ENCODE measurements at regions not wholly inside any gene's neighbourhood (a gene's known extent, or its start where the extent isn't known, plus 50 kb on each side); places are given as distances from the start of the nearest gene placed in this dataset.

- H4K20me1 ChIP-seq (replicated peaks; ENCODE audit: control insufficient read depth, insufficient read depth, low read length): no peaks in the 10 kb centered on the region
- ChIA-PET POLR2A (interaction anchor here (0.9 kb wide), 1 partner anchor 8 kb away, joined by 3 read pairs; no protein-coding TSS in a partner anchor), CTCF (ENCODE audit: low intra/inter-chr PET ratio) (no interaction called here)
- no peak overlapping the region for H2AFZ ChIP-seq (ENCODE audit: low read depth, low read length)
- H3K4me1 ChIP-seq (replicated peaks in 1 of 2; ENCODE audit: control insufficient read depth in 2 of 2, insufficient read depth in 2 of 2, low read length in 2 of 2): peaks cover 0 to 5% of the 10 kb centered on the region in 2 experiments; a peak in 2 of 5 replicates
- H3K27me3 ChIP-seq (ENCODE audit: control insufficient read depth in 2 of 2, insufficient read depth in 2 of 2, low read length in 2 of 2): no peaks in the 10 kb centered on the region; a peak in 1 of 5 replicates
- BruUV-seq (replicated peaks): no TSS peak
- ATAC-seq: 0 out of 3 replicates have a peak, but pooled peaks have one; percentile 26
- no peaks in the 10 kb centered on the region for H3K9me3 ChIP-seq (replicated peaks; ENCODE audit: control insufficient read depth, insufficient read depth, low read depth, low read length)
- H3K79me2 ChIP-seq (ENCODE audit: control insufficient read depth, insufficient read depth, low read length): no peaks in the 10 kb centered on the region
- WGBS (ENCODE audit: insufficient coverage, low coverage, missing lambda C conversion rate): 20% methylated on average over 2 of the region's 2 CpGs
- no peak for FAIRE-seq
- H3K4me3 ChIP-seq: no peak overlapping the region
- TF ChIP-seq REST (IDR thresholded peaks at IDR 0.05; ENCODE audit: borderline replicate concordance) (peak; percentile 60), REST (CRISPR knock-in tag; IDR thresholded peaks at IDR 0.05; ENCODE audit: low read depth) (no peak), SIX5 (IDR thresholded peaks at IDR 0.05; ENCODE audit: borderline replicate concordance in 1 of 2, insufficient read depth in 1 of 2, low read depth in 1 of 2, low read length in 2 of 2) (no peak), EZH2 (IDR thresholded peaks at IDR 0.05; ENCODE audit: borderline replicate concordance, low read depth, low read length) (no peak)
- H3K9me1 ChIP-seq (ENCODE audit: control insufficient read depth, insufficient read depth, low read length): no peaks in the 10 kb centered on the region
- intact Hi-C loops (cut with micrococcal nuclease): no loop called here
- H3K9ac ChIP-seq (ENCODE audit: insufficient read depth in 1 of 2, low read depth in 2 of 2, low read length in 2 of 2): no peak overlapping the region
- in situ Hi-C loops (cut with MboI): no loop called here
- no peak for DNase-seq (ENCODE audit: extremely low read depth in 1 of 4, low spot score in 3 of 4)
- H3K27ac ChIP-seq (ENCODE audit: extremely low read depth, low read depth, low read length): no peak overlapping the region
- peaks cover 9% of the 10 kb centered on the region; the same call in 1 of the 3 replicates for H3K36me3 ChIP-seq (ENCODE audit: control insufficient read depth, insufficient read depth, low read length)
- H3K4me2 ChIP-seq (ENCODE audit: insufficient read depth, low read length): no peak overlapping the region
Measured at GRCh38 chr17:20935740-20936139, 107.1 kb downstream of the USP22 start.
